HFF-Myc (cell line): ENCODE measurements at regions not wholly inside any gene's neighbourhood (a gene's known extent, or its start where the extent isn't known, plus 50 kb on each side); places are given as distances from the start of the nearest gene placed in this dataset.
"Not testable (repeated sequence)": the region's sequence is repeated elsewhere in the genome, so short reads cannot be mapped to it uniquely, and the experiment has no call there.

Experiments used
- DNase-seq: peaks from one replicate; pipeline ENCODE4 v3.0.0-alpha.2; 2011; ENCODE audit warnings: low read depth; ENCODE audit errors: extremely low read depth
- H3K4me3 ChIP-seq: replicated peaks from 2 replicates; pipeline ENCODE4 v1.5.1; 2011; ENCODE audit warnings: low read depth, mild to moderate bottlenecking, control low read depth, low read length
- TF ChIP-seq, protein P1 (sequence below): IDR thresholded peaks from 2 replicates; pipeline ENCODE4 v1.5.1; 2012; ENCODE audit warnings: mild to moderate bottlenecking, low read depth, low read length, control low read depth; ENCODE audit errors: missing control alignments

- no peak for DNase-seq
- TF ChIP-seq, protein P1, sequence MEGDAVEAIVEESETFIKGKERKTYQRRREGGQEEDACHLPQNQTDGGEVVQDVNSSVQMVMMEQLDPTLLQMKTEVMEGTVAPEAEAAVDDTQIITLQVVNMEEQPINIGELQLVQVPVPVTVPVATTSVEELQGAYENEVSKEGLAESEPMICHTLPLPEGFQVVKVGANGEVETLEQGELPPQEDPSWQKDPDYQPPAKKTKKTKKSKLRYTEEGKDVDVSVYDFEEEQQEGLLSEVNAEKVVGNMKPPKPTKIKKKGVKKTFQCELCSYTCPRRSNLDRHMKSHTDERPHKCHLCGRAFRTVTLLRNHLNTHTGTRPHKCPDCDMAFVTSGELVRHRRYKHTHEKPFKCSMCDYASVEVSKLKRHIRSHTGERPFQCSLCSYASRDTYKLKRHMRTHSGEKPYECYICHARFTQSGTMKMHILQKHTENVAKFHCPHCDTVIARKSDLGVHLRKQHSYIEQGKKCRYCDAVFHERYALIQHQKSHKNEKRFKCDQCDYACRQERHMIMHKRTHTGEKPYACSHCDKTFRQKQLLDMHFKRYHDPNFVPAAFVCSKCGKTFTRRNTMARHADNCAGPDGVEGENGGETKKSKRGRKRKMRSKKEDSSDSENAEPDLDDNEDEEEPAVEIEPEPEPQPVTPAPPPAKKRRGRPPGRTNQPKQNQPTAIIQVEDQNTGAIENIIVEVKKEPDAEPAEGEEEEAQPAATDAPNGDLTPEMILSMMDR = no peak
- H3K4me3 ChIP-seq = no peak overlapping the region
Observed at GRCh38 chr18:43830303-43830702, 553.0 kb upstream of the SYT4 start.

DNA sequence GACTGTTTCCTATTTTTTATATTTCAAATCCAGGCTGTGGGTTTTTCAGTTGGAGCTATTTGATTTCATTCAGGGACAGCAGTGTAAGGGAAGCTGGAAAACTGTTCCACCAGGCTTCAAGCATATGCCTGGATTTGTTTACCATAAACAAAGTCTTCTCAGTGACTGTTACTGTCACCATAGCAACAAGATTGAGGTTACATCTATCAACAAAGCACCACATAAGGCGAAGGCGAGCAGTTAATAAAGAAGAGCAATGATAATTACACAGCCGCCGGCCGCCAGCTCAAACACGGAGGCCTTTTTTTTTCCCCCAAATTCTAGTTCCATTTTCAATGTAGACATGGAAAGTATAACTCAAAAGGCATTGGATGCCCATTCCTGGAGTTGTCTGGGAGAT, 553.7 kb upstream of the SYT4 start:
- DNase-seq = no peak
- H3K4me3 ChIP-seq = no peak overlapping the region
- TF ChIP-seq, protein P1 = no peak

DNA sequence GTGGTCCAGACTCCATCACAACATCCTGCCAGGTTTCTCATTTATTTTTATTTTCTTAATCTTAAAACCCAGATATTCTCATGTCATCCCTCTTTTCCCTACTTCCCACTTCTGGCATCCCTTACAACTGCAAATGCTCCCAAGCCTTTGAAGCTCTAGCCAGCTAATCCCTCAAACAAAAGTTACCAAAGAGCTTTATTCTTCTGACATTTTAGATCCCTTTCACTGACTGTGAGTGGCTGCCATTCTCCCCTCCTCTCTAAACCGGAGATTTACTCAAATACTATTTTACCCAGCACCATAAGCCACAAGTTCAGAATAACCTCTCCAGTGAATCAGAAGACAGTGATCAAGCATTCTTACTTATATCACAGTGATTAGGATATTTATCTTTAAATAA, 569.0 kb upstream of the SYT4 start:
- H3K4me3 ChIP-seq = no peak overlapping the region
- no peak for DNase-seq
- TF ChIP-seq, protein P1 = no peak

GRCh38 chr18:43847164-43848091, 570.1 kb upstream of the SYT4 start:
- H3K4me3 ChIP-seq = 0 out of 2 replicates have a peak overlapping the region, but pooled peaks have one; percentile 0
- peak; percentile 75 for DNase-seq
- TF ChIP-seq, protein P1 = no peak

DNA sequence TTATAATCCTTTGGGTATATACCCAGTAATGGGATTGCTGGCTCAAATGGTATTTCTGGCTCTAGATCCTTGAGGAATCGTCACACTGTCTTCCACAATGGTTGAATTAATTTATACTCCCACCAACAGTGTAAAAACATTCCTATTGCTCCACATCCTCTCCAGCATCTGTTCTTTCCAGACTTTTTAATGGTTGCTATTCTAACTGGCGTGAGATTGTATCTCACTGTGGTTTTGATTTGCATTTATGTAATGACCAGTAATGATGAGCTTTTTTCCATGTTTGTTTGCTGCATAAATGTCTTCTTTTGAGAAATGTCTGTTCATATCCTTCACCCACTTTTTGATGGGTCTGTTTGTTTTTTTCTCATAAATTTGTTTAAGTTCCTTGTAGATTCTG, 572.5 kb upstream of the SYT4 start:
- DNase-seq, H3K4me3 ChIP-seq: not testable (repeated sequence)

DNA sequence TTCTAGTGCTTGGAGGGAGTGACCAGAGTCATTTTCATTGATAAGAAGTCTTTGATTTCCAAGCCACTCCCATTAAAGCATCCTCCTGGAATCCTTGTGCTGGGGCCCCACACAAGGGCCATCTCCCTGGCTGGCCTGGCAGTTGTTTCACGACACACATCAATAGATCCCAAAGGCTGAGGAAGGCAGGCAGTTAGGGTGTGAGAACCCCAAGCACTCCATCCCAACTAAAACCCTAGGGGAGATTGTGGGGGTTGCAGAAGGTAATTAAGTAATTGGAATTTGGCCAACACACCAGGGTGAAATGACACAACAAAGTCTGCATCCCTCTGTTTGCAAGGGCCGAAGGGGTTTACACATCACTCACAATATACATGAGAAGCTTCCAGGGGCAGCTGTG, 578.1 kb upstream of the SYT4 start:
- H3K4me3 ChIP-seq = no peak overlapping the region

DNA sequence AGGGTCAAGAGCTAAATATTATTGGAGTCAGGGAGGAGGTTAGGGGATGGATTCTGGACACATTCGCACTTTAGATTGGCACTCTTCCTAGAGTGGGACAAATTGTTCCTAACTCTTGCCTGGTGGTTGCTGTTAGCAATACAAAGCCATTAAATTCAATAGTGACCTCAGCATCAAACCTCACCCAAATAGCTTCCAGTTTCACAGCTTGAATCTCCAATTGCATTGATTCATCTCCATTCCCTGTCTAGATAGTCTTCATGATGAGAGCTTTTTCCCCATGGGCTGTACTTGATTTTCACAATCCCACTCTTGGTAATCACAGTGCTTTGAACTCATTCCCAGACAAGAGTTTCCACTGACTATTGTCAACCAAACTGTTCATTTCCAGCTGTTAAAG, 585.9 kb upstream of the SYT4 start:
- TF ChIP-seq, protein P1 = no peak
- DNase-seq = no peak
- no peak overlapping the region for H3K4me3 ChIP-seq

More for the DNA sequence above, 578.1 kb upstream of the SYT4 start:
- no peak for DNase-seq
- TF ChIP-seq, protein P1 = no peak
